ENCODE measurements at regions not wholly inside any gene's neighbourhood (a gene's known extent, or its start where the extent isn't known, plus 50 kb on each side); places are given as distances from the start of the nearest gene placed in this dataset.
"Not testable (repeated sequence)": the region's sequence is repeated elsewhere in the genome, so short reads cannot be mapped to it uniquely, and the experiment has no call there.

DNA sequence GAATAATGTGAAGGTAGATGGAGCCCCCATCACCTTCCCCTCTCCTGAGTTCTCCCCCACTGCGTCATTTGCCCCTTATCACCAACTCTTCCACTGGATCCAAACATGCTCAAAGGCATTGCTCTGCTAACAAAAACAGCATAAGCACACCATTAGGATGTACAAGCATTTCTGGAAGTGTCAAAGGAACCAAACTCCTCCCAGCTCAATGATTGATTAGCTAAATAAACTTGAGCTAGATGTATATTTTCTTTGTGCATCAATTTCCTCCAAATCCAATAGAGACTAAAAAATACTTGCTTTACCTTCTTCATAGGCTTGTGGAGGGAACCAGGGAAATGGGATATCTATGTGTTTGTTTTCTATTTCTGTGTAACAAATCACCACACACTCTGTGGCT lies 248.4 kb upstream of the JARID2 start:
- no peak for DNase-seq (ENCODE audit: low spot score)

DNA sequence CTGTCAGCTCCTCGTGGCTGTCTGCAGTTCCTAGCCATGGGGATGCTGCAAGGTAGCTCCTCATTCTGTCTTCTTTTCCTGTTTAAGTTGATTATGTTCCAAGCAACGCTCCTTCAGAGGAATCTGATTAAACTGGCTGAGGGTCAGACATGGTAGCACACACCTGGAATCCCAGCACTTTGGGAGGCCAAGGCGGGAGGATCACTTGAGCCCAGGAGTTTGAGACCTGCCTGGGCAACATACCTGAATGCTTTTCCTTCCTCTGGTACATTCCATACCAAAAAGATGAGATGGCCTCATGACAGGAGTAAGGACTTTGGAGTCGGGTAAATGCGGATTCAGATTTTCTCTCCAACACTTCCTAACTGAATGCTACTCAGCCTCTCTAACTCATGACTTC lies 246.8 kb upstream of the JARID2 start:
- no peak for DNase-seq (ENCODE audit: low spot score)

DNA sequence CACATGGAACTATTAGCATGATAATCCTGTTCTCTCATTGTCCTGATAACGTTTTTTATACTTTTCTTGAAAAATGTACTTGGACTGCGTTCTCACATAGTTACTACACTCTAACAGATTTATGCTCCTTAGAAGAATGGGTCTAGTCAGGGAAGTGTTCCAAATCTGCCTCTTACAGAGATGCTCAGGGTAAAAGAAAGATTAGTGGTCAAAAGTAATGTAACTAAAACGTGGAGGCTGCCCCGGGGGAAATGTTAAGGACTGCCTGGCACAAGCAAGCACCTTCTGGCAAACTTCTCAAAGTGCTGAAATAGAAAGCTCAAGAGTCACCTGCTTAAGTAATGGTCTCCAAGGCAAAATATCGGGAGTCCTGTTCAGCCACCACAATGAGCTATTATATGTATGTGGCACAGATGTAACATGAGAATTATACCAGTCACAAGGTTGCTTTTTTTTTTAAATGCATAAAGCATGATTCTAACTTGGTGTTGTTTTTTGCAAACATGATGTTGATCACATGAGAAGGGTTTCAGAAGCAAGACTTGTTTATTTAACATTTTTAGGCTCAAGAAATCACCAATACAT lies 244.5 kb upstream of the JARID2 start:
- no peak for DNase-seq (ENCODE audit: low spot score)

DNA sequence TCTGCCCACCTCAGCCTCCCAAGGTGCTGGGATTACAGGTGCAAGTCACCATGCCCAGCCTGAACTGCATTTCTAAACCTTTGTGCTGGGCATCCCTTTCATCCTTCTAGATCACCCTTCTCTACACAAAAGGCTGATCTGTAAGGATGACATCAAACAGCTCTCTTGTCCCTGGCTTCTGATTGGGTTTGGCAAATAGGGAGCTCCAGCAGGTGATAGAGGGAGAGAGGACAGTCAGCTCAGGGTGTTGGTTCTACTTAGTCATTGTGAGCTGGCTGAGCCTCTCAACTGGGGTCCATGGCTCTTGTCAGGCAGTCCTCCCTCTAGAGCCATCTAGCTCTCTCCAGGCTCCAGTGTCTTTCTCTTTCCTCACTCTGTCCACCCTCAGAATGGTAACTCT lies 237.6 kb upstream of the JARID2 start:
- no peak for DNase-seq (ENCODE audit: low spot score)

DNA sequence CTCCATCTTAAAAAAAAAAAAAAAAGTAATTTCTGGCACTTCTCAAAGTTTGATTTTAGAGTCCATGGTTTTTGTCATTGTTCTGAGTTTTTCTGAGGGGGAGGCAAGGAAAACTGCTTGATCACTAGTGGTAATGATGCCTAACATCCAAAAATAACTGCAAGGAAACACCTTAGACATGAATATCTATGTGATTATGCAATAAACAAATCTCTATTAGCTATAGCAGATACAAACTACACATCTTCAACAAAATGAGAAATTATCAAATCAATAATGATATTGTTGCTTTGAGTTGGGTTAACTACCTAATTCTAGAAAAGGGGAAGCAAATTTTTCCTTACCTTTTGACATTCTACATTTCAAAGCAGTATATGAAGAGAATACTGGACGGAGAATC lies 230.9 kb upstream of the JARID2 start:
- no peak for DNase-seq (ENCODE audit: low spot score)

DNA sequence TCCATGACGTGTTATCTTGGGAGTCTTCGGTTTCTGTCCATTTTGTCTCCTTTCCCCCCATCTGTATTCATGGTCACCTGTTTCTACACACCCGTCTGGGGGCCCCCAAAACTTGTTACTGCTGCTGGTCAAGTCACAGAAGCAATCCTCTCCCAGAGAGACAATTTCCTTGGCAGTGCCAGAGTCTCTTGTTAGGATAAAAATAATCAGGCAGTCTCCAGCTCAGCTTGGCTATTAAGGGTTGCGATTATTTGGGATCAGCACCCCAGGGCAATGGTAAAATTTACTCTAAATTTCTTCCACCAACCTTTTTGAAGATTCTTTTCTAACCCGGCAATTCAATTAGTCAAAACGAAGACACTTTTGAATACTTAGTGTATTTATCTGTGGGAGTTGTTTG lies 229.1 kb upstream of the JARID2 start:
- no peak for DNase-seq (ENCODE audit: low spot score)

DNA sequence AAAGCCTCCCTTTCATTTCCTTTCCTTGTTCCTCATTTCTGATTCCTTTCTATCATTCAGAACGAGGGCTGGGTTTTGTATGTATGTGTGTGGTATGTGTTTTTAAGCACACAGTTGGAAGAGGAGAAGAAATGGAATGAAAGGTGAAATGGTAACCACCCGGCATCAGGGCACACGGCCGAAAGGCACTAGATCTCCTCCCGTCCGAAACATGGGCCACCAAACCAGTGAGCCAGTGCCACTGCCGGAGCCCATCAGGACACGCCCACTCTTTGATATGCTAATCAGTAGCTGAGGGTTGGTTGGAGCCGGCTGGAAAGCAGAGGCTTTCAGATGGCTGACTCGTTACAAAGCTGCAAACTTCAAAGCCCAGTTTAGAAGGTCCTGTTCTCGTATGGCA lies 228.6 kb upstream of the JARID2 start:
- no peak for DNase-seq (ENCODE audit: low spot score)

DNA sequence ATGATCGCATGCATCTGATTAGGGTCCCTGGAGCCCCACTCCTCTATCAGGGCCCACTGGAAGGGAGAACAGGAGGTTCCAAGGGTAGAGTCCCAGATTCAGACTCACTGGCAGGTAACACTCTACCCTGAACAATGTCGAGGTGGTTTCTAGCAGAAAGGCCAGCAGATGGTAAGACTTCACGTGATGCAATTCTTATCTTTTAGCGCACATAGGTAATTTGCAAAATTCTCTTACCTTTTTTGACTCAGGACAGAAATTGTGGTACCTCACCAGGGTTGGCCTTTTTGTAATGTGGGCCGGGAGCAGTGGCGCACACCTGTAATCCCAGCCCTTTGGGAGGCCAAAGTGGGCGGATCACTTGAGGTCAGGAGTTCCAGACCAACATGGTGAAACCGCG lies 228.1 kb upstream of the JARID2 start:
- no peak for DNase-seq (ENCODE audit: low spot score)

DNA sequence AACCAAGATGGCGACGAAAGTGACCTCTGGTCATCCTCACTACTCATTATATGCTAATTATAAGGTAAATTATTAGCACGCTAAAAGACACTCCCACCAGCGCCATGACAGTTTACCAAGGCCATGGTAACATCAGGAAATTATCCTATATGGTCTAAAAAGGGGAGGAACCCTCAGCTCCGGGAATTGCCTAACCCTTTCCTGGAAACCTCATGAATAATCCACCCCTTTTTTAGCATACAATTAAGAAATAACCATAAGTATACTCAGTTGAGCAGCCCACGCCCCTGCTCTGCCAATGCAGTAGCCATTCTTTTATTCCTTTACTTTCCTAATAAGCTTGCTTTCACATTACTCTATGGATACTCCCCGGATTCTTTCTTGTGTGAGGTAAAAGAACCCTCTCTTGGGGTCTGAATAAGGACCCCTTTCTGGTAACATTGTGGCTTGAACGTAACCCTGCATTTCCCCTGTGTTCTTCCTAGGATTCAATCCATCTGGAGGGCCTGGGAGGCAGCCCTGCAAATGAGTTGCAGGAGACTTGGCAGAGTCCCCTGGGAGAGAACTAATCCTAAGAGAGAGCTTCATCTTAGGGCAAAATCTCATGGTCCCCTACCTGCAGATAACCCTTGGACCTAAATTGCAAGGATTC lies 225.6 kb upstream of the JARID2 start:
- DNase-seq (ENCODE audit: low spot score) = no peak

DNA sequence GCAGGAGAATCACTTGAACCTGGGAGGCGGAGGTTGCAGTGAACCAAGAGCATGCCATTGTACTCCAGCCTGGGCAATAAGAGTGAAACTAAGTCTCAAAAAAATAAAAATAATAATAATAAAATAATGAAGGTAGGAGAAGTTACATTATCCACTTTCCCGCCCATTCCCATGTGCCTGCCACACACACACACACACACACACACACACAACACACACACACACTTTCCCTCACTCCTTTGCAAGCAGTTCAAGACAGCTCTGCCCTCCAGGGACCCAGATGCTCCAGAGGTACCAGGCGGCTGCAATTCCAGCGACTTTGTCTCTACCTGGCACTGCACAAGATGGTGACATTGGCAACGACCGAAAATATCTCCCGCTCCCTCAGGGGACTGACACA lies 224.8 kb upstream of the JARID2 start:
- no peak for DNase-seq (ENCODE audit: low spot score)

DNA sequence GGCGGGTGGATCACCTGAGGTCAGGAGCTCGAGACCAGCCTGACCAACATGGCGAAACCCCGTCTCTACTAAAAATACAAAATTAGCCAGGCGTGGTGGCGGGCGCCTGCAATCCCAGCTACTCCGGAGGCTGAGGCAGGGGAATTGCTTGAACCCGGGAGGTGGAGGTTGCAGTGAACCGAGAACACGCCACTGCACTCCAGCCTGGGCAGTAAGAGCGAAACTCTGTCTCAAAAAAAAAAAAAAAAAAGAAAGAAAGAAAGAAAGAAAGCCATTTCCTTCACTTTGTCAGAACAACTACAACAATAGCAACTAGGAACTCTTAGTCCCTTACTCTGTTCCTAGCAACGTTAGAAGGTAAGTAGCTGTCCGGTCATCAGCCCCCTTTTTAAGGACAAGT lies 222.9 kb upstream of the JARID2 start:
- DNase-seq (ENCODE audit: low spot score) = not testable (repeated sequence)

DNA sequence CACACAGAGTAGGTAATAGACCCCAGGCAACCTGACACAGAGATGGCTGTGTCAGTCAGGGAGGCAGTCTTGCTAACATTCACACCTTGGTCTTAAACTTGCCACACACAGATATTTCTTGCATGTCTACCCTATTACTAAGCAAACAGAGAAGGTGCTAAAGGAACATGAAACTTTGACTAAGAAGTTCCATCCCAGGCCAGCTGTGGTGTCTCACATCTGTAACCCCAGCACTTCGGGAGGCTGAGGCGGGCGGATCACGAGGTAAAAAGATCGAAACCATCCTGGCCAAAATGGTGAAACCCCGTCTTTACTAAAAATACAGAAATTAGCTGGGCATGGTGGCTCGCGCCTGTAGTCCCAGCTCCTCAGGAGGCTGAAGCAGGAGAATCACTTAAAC lies 222.4 kb upstream of the JARID2 start:
- no peak for DNase-seq (ENCODE audit: low spot score)

DNA sequence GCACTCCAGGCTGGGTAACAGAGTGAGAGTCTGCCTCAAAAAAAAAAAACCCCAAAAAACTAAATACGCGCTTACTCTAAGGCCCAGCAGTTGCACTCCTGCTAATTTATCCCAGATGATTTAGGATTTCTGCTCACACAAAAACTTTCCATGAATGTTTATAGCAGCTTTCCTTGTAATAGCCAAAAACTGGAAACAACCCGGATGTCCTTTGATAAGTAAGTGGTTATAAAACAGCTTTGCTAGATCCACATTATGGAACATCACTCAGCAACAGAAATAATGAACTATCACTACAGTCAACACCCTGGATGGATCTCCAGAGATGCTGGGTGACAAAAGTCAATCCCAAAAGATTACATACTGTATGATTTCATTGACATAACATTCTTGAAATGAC lies 220.4 kb upstream of the JARID2 start:
- DNase-seq (ENCODE audit: low spot score) = no peak

DNA sequence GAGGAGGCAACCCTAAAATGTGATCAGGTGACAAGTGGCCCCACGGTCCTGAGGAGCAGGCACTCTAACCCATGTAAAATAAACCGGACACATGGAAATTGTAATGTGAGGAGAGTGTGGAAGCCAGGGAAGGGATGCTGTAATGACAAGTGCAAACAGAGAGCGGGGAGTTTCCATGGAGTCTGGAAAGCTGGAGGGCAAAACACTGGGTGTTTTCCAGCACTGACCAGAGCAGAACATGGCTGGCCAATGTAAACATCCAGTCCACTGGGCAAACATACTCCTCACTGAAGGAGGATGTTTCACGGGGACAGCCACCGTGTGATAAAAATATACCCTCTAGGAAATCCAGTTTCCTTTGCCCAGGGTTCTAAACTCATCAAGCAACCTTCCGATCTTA lies 219.0 kb upstream of the JARID2 start:
- no peak for DNase-seq (ENCODE audit: low spot score)

DNA sequence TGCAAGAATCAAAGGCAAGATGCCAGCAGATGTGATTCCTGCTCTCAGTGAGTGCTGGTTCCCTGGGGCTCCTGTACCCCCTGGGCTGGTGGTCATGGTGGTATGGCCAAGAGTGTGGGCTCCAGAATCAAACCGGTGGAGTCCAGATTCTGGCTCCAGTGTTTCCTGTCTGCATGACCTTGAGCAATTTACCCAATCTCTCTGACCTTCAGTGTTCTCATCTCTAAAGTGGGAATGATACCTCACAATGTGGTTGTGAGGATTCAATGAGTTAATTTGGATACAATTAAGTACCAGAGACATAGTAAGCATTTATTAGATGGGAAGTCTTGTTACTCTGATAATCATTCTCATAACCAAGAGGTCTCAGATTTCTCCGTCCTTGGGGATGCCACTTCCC lies 218.4 kb upstream of the JARID2 start:
- no peak for DNase-seq (ENCODE audit: low spot score)

DNA sequence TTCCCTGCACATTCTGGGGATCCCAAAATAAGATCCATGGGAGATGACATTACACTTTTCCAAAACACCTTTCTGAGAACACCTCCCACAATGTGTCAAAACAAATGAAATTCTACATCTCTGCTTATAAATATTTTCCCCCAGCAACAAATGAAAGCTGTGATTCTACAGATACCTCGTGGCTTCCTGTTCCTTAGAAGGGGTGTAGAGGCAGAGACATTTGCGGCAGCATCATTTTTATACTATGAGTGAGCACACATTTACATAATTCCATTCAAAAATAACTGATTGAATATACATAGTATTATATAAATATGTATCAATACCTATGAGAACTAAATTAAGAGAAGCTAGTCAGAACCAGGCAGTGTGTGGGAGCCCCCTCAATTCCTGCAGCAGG lies 213.9 kb upstream of the JARID2 start:
- no peak for DNase-seq (ENCODE audit: low spot score)

DNA sequence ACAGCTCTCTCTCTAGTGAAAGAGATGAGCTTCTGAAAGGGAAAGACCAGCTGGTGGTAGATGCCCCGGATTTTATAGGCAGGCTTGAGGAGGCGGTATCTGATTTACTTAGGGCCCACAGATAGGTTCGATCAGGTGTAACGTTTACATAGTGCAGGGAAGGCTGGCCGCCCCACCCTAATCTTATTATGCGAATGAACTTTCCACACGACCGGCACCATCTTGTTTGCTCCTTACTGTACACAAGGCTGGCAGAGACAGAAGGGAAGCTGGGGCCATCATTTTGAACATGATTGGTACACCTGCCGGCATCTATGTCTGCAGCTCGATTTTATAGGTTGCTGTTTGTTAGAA lies 212.0 kb upstream of the JARID2 start:
- DNase-seq (ENCODE audit: low spot score) = no peak

DNA sequence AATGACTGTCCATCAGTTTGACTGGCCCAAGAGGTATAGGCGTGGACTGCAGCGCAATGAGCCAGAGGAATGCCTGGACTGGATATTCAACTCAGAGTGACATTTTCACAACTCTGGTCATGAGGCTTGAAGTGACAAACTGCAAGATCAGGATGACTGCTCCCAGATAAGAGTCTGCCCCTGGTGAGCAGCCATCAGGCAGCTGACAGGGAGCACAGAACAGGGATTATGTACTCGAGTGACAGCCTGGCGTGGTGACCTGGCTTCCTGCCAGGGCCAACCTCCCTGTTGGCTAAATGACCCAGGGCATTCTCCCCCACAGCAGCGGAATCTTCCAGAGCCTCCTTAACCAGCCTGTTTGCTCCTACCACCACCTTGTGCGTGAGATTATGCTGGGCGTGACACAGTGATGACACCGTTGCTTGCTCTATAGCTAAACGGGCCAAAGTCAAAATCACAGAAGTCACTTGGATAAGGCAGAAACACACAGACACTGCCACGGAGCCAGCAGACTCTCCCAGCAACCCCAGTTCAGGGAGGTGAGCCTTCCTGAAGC lies 209.1 kb upstream of the JARID2 start:
- DNase-seq (ENCODE audit: low spot score) = peak; percentile 18

DNA sequence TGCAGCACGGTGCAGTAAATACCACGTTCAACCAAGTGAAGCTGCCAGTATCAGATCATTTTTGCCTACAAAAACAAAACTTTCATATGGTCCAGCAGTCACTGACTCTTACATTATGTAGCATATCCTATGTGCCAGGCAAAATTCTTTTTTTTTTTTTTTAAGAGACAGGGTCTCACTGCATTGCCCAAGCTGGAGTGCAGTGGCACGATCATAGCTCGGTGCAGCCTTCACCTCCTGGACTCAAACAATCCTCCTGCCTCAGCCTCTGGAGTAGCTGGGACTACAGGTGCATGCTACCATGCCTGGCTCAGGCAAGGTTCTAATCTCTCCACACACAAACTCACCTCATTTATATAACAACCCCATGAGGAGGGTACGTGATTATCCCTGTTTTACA lies 208.6 kb upstream of the JARID2 start:
- no peak for DNase-seq (ENCODE audit: low spot score)

DNA sequence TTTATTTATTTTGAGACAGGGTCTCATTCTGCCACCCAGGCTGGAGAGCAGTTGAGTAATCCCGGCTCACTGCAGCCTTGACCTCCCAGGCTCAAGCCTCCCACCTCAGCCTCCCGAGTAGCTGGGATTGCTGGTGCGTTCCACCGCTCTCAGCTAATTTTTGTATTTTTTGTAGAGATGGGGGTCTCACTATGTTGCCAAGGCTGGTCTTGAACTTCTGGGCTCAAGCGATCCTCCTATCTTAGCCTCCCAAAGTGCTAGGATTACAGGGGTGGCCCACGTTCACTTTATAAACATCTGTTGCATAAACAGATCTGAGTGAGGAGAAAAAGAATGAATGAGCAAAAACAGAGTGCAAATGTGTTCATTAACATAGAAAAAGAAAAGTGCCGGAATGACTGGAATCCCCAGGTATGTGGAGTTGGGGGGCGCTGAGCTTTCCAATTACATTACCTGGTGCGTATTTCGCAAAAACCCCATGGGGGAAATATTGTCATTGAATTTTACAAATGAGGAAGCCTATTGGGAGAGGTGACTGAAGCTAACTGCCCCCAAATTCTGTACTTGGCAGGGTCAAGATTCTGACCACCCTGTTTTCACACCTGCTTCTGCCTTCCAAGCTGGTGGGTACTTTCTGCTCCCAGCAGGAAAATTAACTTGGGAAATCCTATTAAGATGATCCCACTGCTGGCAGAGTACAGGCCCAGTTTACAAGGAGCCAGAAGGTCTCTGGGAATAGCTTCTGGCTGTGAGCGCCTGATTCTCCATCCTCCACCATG lies 207.7 kb upstream of the JARID2 start:
- DNase-seq (ENCODE audit: low spot score) = no peak

DNA sequence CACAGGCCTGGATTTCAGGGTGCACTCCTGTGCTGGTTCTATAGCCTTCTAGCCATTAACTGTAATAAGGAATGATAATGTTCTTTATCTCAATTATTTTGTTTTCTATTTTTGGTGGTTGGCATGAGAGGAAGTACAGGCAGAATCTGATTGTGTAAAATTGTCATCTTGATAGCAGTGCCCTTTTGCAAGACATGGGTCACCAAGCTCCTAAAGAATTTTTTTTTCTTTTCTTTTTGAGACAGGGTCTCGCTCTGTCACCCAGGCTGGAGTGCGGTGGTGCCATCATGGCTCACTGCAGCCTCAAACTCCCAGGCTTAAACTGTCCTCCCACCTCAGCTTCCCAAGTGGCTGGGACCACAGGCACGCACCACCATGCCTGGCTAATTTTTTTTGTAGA lies 206.7 kb upstream of the JARID2 start:
- no peak for DNase-seq (ENCODE audit: low spot score)

DNA sequence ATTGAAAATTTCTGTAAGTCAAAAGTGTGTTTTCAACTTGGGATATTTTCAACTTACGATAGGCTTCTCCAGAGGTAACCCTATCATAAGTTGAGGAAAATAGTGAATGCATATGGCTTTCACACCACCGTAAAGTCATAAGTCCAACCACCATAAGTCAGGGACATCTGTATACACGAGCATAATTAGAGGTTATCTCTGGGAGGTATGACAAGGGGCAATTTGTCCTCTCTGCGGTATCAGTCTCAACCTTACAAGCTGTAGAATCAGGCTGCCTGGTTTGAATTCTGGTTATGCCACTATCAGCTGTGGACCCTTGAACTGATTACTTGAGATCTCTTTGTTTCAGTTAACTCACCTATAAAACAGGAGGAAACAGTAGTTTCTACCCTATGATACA lies 202.9 kb upstream of the JARID2 start:
- no peak for DNase-seq (ENCODE audit: low spot score)

DNA sequence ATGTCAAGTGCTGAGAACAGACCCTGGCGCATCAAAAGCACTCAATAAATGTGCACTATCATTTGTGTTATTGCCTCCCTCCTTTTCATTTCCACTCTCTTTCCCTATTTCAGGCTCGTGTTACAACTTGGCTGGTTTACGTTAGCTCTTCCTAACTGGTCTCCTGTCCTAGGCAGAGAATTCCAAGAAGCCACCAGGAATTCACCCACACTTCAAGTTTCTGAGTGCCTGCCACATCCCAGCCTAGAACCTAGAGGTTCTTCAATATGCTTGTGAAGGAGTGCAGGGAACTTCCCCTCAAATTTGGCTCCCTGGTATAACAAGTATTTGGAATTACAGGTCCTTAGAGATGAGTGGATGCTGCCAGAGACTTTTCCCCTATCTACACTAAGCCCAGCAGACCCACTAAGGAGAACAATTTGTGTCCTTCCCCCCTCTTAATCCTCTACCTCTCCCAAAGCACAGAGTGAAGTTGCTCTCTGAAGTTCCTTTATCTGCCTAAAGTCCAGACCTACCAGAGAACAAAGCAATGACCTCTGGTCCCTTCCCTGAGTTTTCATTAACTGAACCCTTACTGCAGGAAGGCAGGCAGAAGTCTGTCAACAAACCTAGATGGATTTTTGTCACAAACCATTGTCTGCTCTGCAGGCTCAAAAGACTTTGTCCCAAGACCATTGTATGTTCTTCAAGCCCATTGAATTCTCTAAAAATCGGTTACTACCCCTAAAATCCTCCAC lies 201.6 kb upstream of the JARID2 start:
- no peak for DNase-seq (ENCODE audit: low spot score)

Data from LoVo (cell line).